Left lung (tissue), 4 donors: ENCODE measurements at regions not wholly inside any gene's neighbourhood (a gene's known extent, or its start where the extent isn't known, plus 50 kb on each side); places are given as distances from the start of the nearest gene placed in this dataset.

Source experiments
- ATAC-seq: fragments of 200-7000 bp; cut with Tn5 transposase; one replicate; pipeline ENCODE4 v1.9.1; 2020; ENCODE audit warnings: moderate library complexity
- DNase-seq, 4 donors: peaks; one replicate each; pipeline ENCODE4 v3.0.0-alpha.2; 2013 to 2020
- H3K27ac ChIP-seq, 2 donors: fragments of 200-600 bp; sonication (generic) in 1 of 2; one replicate each; pipeline versions ENCODE4 v1.5.0 to v1.8.0; 2020 to 2021
- H3K27me3 ChIP-seq, 2 donors: fragments of 200-600 bp; sonication (generic) in 1 of 2; one replicate each; pipeline versions ENCODE4 v1.5.0 to v1.8.0; 2020 to 2021
- H3K36me3 ChIP-seq, 2 donors: fragments of 200-600 bp; sonication (generic) in 1 of 2; one replicate each; pipeline versions ENCODE4 v1.5.0 to v1.8.0; 2020 to 2021
- H3K4me1 ChIP-seq, 2 donors: fragments of 200-600 bp; one replicate each; pipeline ENCODE4 v1.8.0; 2021
- H3K4me3 ChIP-seq, 2 donors: fragments of 200-600 bp; sonication (generic) in 1 of 2; one replicate each; pipeline versions ENCODE4 v1.5.0 to v1.8.0; 2020 to 2021; ENCODE audit warnings: mild to moderate bottlenecking in 1 of 2
- H3K9me3 ChIP-seq, 2 donors: fragments of 200-600 bp; sonication (generic) in 1 of 2; one replicate each; pipeline versions ENCODE4 v1.5.0 to v1.8.0; 2020 to 2021
- CTCF ChIP-seq, 2 donors: fragments of 200-600 bp; sonication (generic) in 1 of 2; IDR thresholded peaks; one replicate each; pipeline versions ENCODE4 v1.5.0 to v1.8.0; 2021; ENCODE audit warnings: antibody characterized with exemption in 2 of 2
- intact Hi-C, 2 donors: fragments of 100-400 bp; cut with DNase I; formaldehyde crosslinking; loops; one replicate each; pipeline versions ENCODE4 v1.11.2 to v1.14.2; 2022
- donor health status: DM: no; HTN: yes; CAD: no.
- donor health status: DM: no; HTN: no; CAD: no.

- TF ChIP-seq CTCF (IDR thresholded peaks at IDR 0.05), result no peak
- no peak overlapping the region for H3K27ac ChIP-seq
- no peak for DNase-seq
- no peak overlapping the region for H3K4me3 ChIP-seq
- no peak for ATAC-seq
- intact Hi-C loops, result no loop called here
- H3K36me3 ChIP-seq, result no peaks in the 10 kb centered on the region
- H3K4me1 ChIP-seq, result no peaks in the 10 kb centered on the region
- H3K9me3 ChIP-seq, result no peaks in the 10 kb centered on the region
- H3K27me3 ChIP-seq, result peaks cover 5 to 33% of the 10 kb centered on the region in 2 donors
These were observed 504.9 kb downstream of the VRK1 start for GRCh38 chr14:97301931-97302559.

GRCh38 chr14:97306133-97306759, 509.1 kb downstream of the VRK1 start:
- DNase-seq, result no peak
- TF ChIP-seq CTCF (IDR thresholded peaks at IDR 0.05), result no peak
- H3K4me1 ChIP-seq, result no peaks in the 10 kb centered on the region
- intact Hi-C loops, result no loop called here
- H3K4me3 ChIP-seq, result no peak overlapping the region
- ATAC-seq, result no peak
- H3K27me3 ChIP-seq, result no peaks in the 10 kb centered on the region
- no peaks in the 10 kb centered on the region for H3K9me3 ChIP-seq
- H3K27ac ChIP-seq, result no peak overlapping the region
- H3K36me3 ChIP-seq, result no peaks in the 10 kb centered on the region

GRCh38 chr14:97306760-97307246, 509.6 kb downstream of the VRK1 start:
- H3K4me3 ChIP-seq, result no peak overlapping the region
- no peak overlapping the region for H3K27ac ChIP-seq
- intact Hi-C loops, result no loop called here
- H3K9me3 ChIP-seq, result no peaks in the 10 kb centered on the region
- H3K27me3 ChIP-seq, result no peaks in the 10 kb centered on the region
- H3K4me1 ChIP-seq, result no peaks in the 10 kb centered on the region
- ATAC-seq (peak; percentile 29), DNase-seq (no peak)
- TF ChIP-seq CTCF (IDR thresholded peaks at IDR 0.05), result no peak
- H3K36me3 ChIP-seq, result no peaks in the 10 kb centered on the region

- Histone ChIP-seq H3K36me3 (no peaks in the 10 kb centered on the region), H3K27me3 (peaks cover 0 to 5% of the 10 kb centered on the region in 2 donors), H3K4me1 (no peaks in the 10 kb centered on the region), H3K9me3 (peaks cover 0 to 11% of the 10 kb centered on the region in 2 donors), H3K4me3 (no peak overlapping the region), H3K27ac (no peak overlapping the region)
- ATAC-seq (no peak), DNase-seq (no peak)
- intact Hi-C loops, result no loop called here
- no peak for TF ChIP-seq CTCF (IDR thresholded peaks at IDR 0.05)
These were observed 514.2 kb downstream of the VRK1 start for GRCh38 chr14:97311411-97311810.

GRCh38 chr14:97312910-97313309, 515.7 kb downstream of the VRK1 start:
- Histone ChIP-seq H3K9me3 (peaks cover 0 to 11% of the 10 kb centered on the region in 2 donors), H3K27me3 (peaks cover 0 to 5% of the 10 kb centered on the region in 2 donors), H3K36me3 (no peaks in the 10 kb centered on the region), H3K27ac (no peak overlapping the region), H3K4me3 (no peak overlapping the region), H3K4me1 (no peaks in the 10 kb centered on the region)
- intact Hi-C loops, result no loop called here
- DNase-seq, result no peak
- ATAC-seq, result no peak
- TF ChIP-seq CTCF (IDR thresholded peaks at IDR 0.05), result no peak
